COLO829 (cell line): ENCODE measurements at regions not wholly inside any gene's neighbourhood (a gene's known extent, or its start where the extent isn't known, plus 50 kb on each side); places are given as distances from the start of the nearest gene placed in this dataset.

ENCODE experiments used
- DNase-seq: peaks from one replicate; pipeline ENCODE4 v3.0.0; 2012; ENCODE audit warnings: low spot score

- DNase-seq = no peak
These were observed 142.3 kb upstream of the UNC5B start for GRCh38 chr10:71069909-71070666.

DNA sequence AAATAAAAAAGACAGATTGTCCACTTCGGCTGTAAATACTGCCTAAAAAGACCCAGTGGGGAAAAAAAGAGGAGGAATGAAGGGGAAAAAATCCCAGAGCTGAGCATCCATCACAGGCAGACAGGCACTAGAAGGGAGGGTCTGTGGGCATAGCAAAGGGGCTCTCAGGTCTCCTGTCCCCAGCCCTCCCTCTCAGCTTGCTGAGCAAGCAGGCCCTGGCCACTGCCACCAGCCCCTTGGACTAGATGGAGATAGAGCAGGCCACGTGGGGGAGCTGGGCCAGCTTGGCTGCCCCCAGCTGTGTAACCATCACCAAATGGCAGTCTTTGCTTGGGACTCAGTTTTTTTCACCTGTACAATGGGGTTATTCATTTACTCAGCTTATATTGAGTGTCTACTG lies 141.6 kb upstream of the UNC5B start:
- DNase-seq = no peak

DNA sequence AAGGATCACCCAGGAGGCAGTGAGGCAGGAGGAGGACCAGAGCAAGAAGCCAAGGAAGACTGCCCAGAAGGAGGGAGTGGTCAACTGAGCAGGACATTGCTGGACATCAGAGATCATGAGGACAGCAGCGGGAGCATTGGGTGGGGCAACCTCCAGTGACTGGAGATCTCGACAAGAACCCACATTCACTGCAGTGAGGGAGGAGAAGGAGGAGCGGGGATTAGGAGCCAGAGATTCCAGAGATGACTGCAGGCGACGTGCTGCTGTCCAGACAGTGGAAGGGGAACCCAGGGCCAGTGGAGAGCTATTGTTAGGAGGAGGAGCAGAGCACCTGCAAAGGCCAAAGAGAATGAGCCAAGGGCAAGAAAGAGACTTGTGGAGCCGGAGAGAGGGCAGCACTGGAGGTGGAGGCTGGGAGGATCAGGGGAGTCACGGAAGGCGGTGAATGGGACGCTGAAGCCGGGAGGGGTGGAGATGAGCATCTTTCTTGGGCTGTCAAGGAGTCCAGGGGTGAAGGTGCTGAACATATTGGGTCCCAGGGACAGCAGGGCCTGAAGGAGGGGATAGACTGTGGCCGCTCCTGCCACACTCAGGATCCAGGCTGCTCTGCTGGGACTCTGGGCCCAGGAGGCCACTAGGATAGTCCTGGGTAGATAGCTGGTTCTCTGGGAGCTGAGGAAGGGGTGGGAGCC lies 140.1 kb upstream of the UNC5B start:
- DNase-seq = no peak

DNA sequence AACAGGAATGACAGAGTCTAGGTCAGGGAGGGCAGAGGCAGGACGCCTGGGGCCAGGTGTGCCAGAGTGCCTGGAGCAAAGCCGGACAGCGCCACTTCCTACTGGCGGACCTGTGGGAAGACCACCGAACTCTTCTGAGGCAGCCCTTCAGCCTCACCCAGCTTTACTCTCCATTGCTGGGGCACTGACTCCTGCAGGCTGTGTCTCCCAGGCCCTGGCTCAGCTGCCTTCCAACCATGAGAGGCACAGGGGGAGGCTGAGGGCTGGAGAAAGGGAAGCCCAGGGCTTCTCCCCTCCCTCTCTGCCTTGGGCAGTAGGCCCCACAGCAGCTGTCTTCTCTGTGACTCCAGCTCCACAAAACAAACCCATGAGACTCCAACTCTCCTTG lies 139.6 kb upstream of the UNC5B start:
- no peak for DNase-seq

GRCh38 chr10:71073451-71074175 lies 138.8 kb upstream of the UNC5B start:
- DNase-seq = no peak

DNA sequence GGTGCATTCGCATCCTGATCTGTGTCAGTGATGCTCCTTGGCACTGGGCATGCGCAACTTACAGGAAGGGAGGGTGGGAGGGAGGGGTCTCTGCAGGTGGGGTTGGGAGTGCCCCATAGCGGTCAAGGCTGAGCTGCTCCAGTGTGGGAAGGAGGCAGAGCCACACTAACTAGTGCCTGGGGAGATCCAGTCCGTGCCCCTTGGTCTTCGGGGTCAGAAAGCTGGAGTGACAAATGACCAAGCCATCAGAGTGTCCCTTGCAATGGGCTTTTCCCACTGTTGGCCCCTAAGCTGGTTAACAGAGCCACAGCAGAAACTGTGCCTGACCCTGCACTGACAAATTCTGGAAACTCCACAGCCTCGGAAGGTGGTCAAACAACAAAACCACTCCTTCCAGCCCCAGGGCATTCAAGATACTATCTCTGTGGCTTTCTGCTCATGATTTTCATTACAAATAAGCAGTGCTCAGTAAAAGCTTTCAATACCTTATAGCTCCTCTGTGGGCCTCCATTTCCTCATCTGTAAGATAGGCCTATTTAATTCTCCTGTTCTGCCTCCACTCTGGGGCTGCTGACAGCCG lies 138.1 kb upstream of the UNC5B start:
- no peak for DNase-seq

DNA sequence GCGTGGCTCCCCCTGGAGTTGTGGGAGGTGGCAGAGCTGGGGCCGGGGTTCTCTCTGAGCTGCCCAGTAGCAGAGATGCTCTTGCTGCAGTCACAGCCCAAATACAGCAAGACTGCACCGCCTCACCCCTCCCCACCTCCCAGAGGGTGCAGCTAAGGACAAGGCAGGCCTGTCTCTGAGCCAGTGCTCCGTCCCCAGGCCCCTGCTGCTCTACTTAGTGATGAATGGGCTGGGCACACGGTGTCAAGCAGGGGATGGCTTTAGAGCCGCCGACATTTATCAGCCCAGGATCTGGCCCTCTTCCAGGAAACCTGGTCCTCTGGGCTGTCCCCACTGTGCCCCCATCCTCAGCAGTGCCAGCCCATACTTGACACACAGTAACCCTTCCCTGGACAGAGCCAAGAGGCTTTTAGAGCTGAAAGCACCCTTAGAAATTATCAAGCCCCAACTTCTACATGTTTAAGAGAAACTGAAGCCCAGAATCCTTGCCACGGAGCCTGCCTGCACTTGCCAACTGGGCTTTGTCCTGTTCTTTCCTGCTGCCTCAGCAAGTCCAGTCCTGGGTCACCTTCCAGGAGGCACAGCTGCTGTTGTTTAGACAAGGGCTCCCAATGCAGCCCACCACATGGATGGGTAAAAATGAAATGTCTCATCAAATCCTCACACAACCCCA lies 137.1 kb upstream of the UNC5B start:
- no peak for DNase-seq

GRCh38 chr10:71075759-71076472 lies 136.5 kb upstream of the UNC5B start:
- DNase-seq = no peak

DNA sequence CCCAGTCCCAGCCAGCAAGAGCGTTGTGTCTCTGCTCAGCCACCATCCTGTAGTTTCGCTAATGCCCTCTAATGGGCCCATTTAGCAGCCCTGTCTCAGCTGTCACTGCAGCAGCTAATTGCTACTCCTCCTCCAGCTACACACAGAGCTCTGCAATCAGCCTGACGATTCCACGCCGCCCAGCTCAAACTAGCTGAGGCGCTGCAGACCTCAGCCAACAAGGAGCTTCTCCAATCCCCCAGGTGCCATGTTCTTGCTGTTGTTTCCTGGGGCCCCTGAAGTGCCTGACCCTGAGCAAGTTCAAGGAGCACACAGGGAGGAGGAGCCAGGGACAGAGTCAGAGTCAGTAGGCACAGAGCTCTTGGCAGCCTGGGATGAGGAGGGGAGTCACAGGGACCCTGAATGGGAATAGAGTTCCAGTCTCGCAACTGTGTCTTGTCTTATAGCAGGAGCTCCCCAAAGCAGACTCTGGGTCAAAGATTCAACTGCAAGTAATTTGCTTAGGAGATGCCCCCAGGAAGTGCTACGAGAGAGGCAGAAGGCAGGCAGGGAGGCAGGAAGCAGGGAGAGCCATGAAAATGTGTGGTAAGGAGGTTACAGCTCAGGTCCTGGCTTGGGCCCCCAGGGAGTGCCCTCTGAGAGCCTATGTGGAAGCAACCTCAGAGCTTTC lies 135.8 kb upstream of the UNC5B start:
- DNase-seq = no peak

- DNase-seq = no peak
These were observed 135.2 kb upstream of the UNC5B start for GRCh38 chr10:71077143-71077581.

GRCh38 chr10:71077796-71078453 lies 134.4 kb upstream of the UNC5B start:
- DNase-seq = no peak

DNA sequence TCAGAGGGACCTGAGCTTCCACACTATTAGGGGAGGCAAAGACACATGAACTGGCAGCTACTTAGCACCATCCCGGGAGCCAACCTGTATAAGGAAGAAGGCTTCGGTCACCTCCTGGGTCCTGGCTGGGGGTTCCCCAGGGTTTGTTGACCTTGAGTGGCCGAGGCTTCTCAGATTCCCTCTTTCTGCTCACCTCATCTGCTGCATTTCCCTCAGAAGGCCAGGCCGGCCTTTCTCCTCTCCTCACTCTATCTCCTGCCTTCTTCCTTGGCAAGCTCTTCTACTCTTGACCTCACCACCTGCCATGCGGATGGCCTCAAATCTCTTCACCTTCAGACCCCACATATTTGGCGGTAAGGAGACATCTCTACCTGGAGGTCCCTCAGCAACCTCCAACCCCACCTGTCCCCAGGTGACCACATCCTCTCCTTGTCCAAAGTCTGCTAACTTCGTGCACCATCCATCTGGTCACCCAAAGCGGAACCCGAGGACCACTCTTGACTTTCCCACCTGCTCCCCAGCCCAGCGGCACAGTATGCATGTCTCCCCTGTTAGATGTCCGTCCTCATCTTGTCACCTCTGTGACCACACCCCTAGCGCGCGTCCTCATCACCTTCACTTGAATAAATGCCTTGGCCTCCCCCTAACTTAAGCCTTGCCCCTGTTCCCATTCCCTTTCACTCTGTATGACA lies 133.8 kb upstream of the UNC5B start:
- no peak for DNase-seq

DNA sequence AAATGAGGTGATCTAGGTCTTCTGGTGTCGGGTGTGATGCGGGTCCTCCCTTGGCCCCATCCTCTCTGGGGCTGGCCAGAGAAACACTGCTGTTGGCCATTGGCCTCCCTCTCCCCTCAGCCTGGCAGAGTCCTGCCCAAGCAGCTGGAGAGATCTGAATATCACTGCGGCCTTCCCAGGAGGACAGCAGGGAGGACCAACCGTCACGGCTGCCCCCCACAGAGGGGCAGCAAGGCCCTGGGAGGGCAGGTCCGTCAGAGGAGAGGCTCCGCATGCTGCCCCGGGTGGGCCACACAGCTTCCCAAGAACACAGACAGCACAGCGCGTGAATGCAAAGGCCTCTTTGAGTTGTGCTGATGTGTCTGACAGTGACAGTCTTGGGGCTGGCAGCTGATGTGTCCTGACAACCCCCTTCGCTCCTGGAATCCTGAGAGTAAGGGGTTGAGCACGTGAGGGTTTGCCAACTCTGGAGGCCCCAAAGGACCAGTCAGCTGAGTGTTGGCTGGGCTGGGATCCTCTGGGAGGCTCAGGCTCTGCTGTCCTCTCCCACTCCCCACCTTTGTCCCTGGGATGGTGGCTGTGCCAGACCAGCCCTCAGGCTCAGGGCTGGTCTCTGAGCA lies 132.5 kb upstream of the UNC5B start:
- DNase-seq = no peak

GRCh38 chr10:71080381-71081228 lies 131.8 kb upstream of the UNC5B start:
- DNase-seq = no peak

DNA sequence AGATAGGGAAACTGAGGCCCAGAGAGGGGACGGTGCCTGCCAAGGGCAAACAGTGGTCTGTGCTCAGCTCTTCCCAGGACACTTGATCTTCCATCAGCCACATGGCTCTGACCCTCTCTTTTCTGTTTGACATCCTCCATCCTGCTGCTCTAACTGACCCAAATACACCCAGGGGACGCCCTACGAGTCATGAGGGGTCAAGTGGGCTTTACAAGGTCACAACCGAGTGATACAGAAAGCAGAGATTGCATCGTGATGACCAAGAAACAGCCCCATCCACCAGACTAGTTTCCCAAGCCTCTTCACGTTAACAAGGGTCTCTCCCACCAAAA lies 131.2 kb upstream of the UNC5B start:
- DNase-seq = no peak

DNA sequence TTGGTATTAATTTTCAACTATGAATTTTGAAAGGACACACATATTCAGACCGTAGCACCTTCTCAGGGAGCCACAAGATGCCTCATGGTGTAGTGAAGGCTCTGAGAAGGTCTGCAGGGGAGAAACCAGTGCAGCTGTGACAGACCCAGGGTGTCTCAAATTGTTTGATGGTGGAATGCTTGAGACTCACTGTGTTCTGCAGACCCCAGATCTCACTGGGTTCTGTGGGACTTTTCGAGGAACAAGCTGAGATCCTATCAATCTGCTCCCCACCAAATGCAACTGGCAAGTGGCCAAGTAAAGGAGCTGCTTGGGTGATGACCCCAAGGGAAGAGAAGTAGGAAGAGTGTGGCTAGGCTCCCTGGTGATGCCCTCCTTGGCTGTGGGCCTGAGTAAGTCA lies 130.5 kb upstream of the UNC5B start:
- DNase-seq = no peak

DNA sequence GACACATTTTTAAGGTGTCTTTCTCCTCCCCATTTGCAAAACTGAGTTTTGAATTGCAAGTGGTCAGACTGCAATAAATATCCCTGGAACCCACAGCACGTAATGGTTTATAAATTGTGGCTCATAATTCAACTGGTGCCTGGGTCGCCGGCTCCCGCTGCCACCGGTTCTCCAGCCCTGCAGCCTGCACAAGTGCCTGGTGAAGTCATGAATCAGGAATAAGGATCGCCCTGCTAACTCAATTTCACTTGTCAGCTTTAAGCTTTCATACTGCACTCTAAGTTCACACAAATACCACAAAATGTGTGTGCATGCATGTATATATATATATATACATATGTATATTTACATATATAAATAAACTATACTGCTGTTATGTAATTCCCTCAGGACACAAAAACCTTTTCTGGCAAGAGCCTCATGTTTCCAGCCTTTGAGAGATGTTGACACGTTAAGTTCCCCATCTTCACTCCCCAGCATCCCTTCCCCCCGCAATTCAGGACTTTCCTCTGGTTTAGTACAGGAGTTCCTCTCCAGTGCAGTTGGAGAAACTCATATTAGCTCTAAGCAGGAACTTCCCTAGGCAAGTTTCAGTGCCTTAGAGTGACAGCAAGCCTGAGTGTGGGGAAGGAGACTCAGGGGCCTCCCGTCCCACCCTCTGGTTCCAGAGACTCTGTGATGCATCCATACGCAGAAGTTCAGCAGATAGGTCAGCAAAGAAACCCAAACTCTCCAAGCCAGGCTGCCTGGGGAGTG lies 129.2 kb upstream of the UNC5B start:
- DNase-seq = no peak

- DNase-seq = no peak
These were observed 128.7 kb upstream of the UNC5B start for GRCh38 chr10:71083716-71083975.
